HepG2 (cell line): ENCODE measurements at regions not wholly inside any gene's neighbourhood (a gene's known extent, or its start where the extent isn't known, plus 50 kb on each side); places are given as distances from the start of the nearest gene placed in this dataset.

Source experiments
- ATM ChIP-seq: fragments of 450-650 bp; IDR thresholded peaks from 2 replicates; pipeline ENCODE4 v1.7.1; 2017; ENCODE audit warnings: mild to moderate bottlenecking, borderline replicate concordance
- CEBPZ ChIP-seq: IDR thresholded peaks from 2 replicates; pipeline ENCODE4 v1.6.1; 2012; ENCODE audit warnings: low read length, improper control_type of control experiment
- EP300 ChIP-seq, 3 experiments: sonication (generic) in 1 of 3; formaldehyde crosslinking in 1 of 3; IDR thresholded peaks; 2 replicates each; pipeline versions ENCODE4 v1.5.1 to v1.6.1; 2011 to 2020; ENCODE audit warnings: low read depth in 2 of 3, low read length in 2 of 3, borderline replicate concordance in 1 of 3, improper control_type of control experiment in 1 of 3, mild to moderate bottlenecking in 1 of 3, missing genetic modification reagents in 1 of 3, moderate library complexity in 1 of 3
- IRX3 ChIP-seq: sonication (generic); formaldehyde crosslinking; IDR thresholded peaks from 2 replicates; pipeline ENCODE4 v1.8.1; 2023; ENCODE audit warnings: mild to moderate bottlenecking, low read depth, missing genetic modification reagents, borderline replicate concordance
- JUNB ChIP-seq: sonication (generic); formaldehyde crosslinking; IDR thresholded peaks from 2 replicates; pipeline ENCODE4 v1.8.0; 2022; ENCODE audit warnings: missing genetic modification reagents, mild to moderate bottlenecking, borderline replicate concordance
- KDM1A ChIP-seq: IDR thresholded peaks from 2 replicates; pipeline ENCODE4 v1.6.1; 2016; ENCODE audit warnings: missing compliant biosample characterization
- MXD1 ChIP-seq: sonication (generic); formaldehyde crosslinking; IDR thresholded peaks from 2 replicates; pipeline ENCODE4 v1.4.0; 2020; ENCODE audit warnings: mild to moderate bottlenecking, missing genetic modification reagents
- MZF1 ChIP-seq: sonication (generic); formaldehyde crosslinking; IDR thresholded peaks from 2 replicates; pipeline ENCODE4 v1.8.1; 2023; ENCODE audit warnings: mild to moderate bottlenecking, missing genetic modification reagents, borderline replicate concordance
- NFIC ChIP-seq: IDR thresholded peaks from 2 replicates; pipeline ENCODE4 v1.6.1; 2012; ENCODE audit warnings: mild to moderate bottlenecking, low read length, inconsistent platforms
- POLR2AphosphoS2 ChIP-seq: IDR thresholded peaks from 2 replicates; pipeline ENCODE4 v1.6.1; 2011; ENCODE audit warnings: low read depth, low read length, improper control_type of control experiment
- ZNF121 ChIP-seq: sonication (generic); formaldehyde crosslinking; IDR thresholded peaks from 2 replicates; pipeline ENCODE4 v1.5.0; 2020; ENCODE audit warnings: mild to moderate bottlenecking, missing genetic modification reagents
- ZNF335 ChIP-seq: sonication (generic); formaldehyde crosslinking; IDR thresholded peaks from 2 replicates; pipeline ENCODE4 v1.4.0; 2020; ENCODE audit warnings: missing genetic modification reagents
- ZNF619 ChIP-seq: sonication (generic); formaldehyde crosslinking; IDR thresholded peaks from 2 replicates; pipeline ENCODE4 v1.4.0; 2020; ENCODE audit warnings: mild to moderate bottlenecking, missing genetic modification reagents
- ZSCAN20 ChIP-seq: sonication (generic); formaldehyde crosslinking; IDR thresholded peaks from 2 replicates; pipeline ENCODE4 v1.4.0; 2020; ENCODE audit warnings: missing genetic modification reagents, mild to moderate bottlenecking, borderline replicate concordance

GRCh38 chr15:69843276-69843899 is 254.3 kb downstream of the TLE3 start:
- TF ChIP-seq ATM (no peak), ZSCAN20 (CRISPR knock-in tag) (no peak), POLR2AphosphoS2 (no peak), ZNF121 (CRISPR knock-in tag) (no peak), JUNB (CRISPR knock-in tag) (no peak), KDM1A (CRISPR knock-in tag) (no peak), MZF1 (CRISPR knock-in tag) (no peak), MXD1 (CRISPR knock-in tag) (no peak), IRX3 (CRISPR knock-in tag) (no peak), ZNF335 (no peak), NFIC (no peak), ZNF619 (CRISPR knock-in tag) (no peak), CEBPZ (no peak), EP300 (IDR thresholded peaks at IDR 0.05; ENCODE audit: low read depth in 2 of 2, low read length in 2 of 2) (no peak), EP300 (CRISPR knock-in tag; IDR thresholded peaks at IDR 0.05; ENCODE audit: borderline replicate concordance) (no peak)
